ENCODE measurements at regions not wholly inside any gene's neighbourhood (a gene's known extent, or its start where the extent isn't known, plus 50 kb on each side); places are given as distances from the start of the nearest gene placed in this dataset.

- TF ChIP-seq CTCF (IDR thresholded peaks at IDR 0.05), result no peak
- no peak for TF ChIP-seq EZH2 (IDR thresholded peaks at IDR 0.05; ENCODE audit: borderline replicate concordance, insufficient read depth, low read depth, low read length, poor library complexity, severe bottlenecking)
- Histone ChIP-seq H3K27ac (ENCODE audit: low read length in 2 of 2) (no peak overlapping the region), H3K36me3 (replicated peaks in 1 of 2; ENCODE audit: control extremely low read depth in 1 of 2, control insufficient read depth in 1 of 2, extremely low read depth in 1 of 2, insufficient read depth in 2 of 2, low read length in 1 of 2) (no peaks in the 10 kb centered on the region), H3K79me2 (ENCODE audit: control insufficient read depth, insufficient read depth, low read length) (no peaks in the 10 kb centered on the region), H3K9me3 (ENCODE audit: control extremely low read depth in 1 of 3, control insufficient read depth in 2 of 3, insufficient read depth in 1 of 3, low read length in 2 of 3) (peaks cover 0 to 6% (median 0%) of the 10 kb centered on the region in 3 donors), H3K4me1 (ENCODE audit: control insufficient read depth in 2 of 2, insufficient read depth in 2 of 2, low read length in 2 of 2) (no peaks in the 10 kb centered on the region), H3K4me3 (ENCODE audit: control extremely low read depth in 1 of 5, extremely low read depth in 1 of 5, insufficient read depth in 1 of 5, low read depth in 2 of 5, low read length in 4 of 5) (no peak overlapping the region), H2AFZ (ENCODE audit: insufficient read depth, low read depth, low read length, poor library complexity, severe bottlenecking) (no peak overlapping the region), H3K9ac (ENCODE audit: low read length) (no peak overlapping the region), H3K4me2 (replicated peaks; ENCODE audit: low read depth, low read length, poor library complexity, severe bottlenecking) (no peak overlapping the region), H4K20me1 (ENCODE audit: control insufficient read depth, insufficient read depth, low read length, poor library complexity, severe bottlenecking) (no peaks in the 10 kb centered on the region), H3K27me3 (replicated peaks in 1 of 4; ENCODE audit: control extremely low read depth in 1 of 4, control insufficient read depth in 3 of 4, insufficient read depth in 4 of 4, low read length in 3 of 4) (no peaks in the 10 kb centered on the region)
- DNase-seq, result no peak
- Mint-ChIP-seq H3K9me3 (ENCODE audit: insufficient read depth) (peaks cover 2% of the 10 kb centered on the region), H3K4me3 (no peak overlapping the region), H3K4me1 (no peaks in the 10 kb centered on the region), H3K27ac (no peak overlapping the region), H3K27me3 (no peaks in the 10 kb centered on the region)
- no peak for ATAC-seq (ENCODE audit: low read depth)
- ChIA-PET POLR2A (no interaction called here), CTCF (no interaction called here)
- WGBS (ENCODE audit: insufficient coverage), result 92% methylated on average over 2 of the region's 3 CpGs
- intact Hi-C loops (cut with micrococcal nuclease), result no loop called here
Observed at GRCh38 chr5:153101235-153102180, 389.0 kb upstream of the GRIA1 start.

- H3K4me3 ChIP-seq (ENCODE audit: control extremely low read depth in 1 of 5, extremely low read depth in 1 of 5, insufficient read depth in 1 of 5, low read depth in 2 of 5, low read length in 4 of 5), result no peak overlapping the region
- H3K9me3 Mint-ChIP-seq (ENCODE audit: insufficient read depth), result no peaks in the 10 kb centered on the region
- no peaks in the 10 kb centered on the region for H3K36me3 ChIP-seq (replicated peaks in 1 of 2; ENCODE audit: control extremely low read depth in 1 of 2, control insufficient read depth in 1 of 2, extremely low read depth in 1 of 2, insufficient read depth in 2 of 2, low read length in 1 of 2)
- intact Hi-C loops (cut with micrococcal nuclease), result no loop called here
- no peaks in the 10 kb centered on the region for H3K79me2 ChIP-seq (ENCODE audit: control insufficient read depth, insufficient read depth, low read length)
- no peaks in the 10 kb centered on the region for H3K4me1 ChIP-seq (ENCODE audit: control insufficient read depth in 2 of 2, insufficient read depth in 2 of 2, low read length in 2 of 2)
- WGBS (ENCODE audit: insufficient coverage), result no CpG with 5 or more reads among the region's 1 CpG
- H3K9ac ChIP-seq (ENCODE audit: low read length), result no peak overlapping the region
- H3K27me3 ChIP-seq (replicated peaks in 1 of 4; ENCODE audit: control extremely low read depth in 1 of 4, control insufficient read depth in 3 of 4, insufficient read depth in 4 of 4, low read length in 3 of 4), result no peaks in the 10 kb centered on the region
- no peak overlapping the region for H3K4me3 Mint-ChIP-seq
- H2AFZ ChIP-seq (ENCODE audit: insufficient read depth, low read depth, low read length, poor library complexity, severe bottlenecking), result no peak overlapping the region
- no peak overlapping the region for H3K4me2 ChIP-seq (replicated peaks; ENCODE audit: low read depth, low read length, poor library complexity, severe bottlenecking)
- no peaks in the 10 kb centered on the region for H3K9me3 ChIP-seq (ENCODE audit: control extremely low read depth in 1 of 3, control insufficient read depth in 2 of 3, insufficient read depth in 1 of 3, low read length in 2 of 3)
- H3K27me3 Mint-ChIP-seq, result no peaks in the 10 kb centered on the region
- H4K20me1 ChIP-seq (ENCODE audit: control insufficient read depth, insufficient read depth, low read length, poor library complexity, severe bottlenecking), result no peaks in the 10 kb centered on the region
- DNase-seq (no peak), ATAC-seq (ENCODE audit: low read depth) (no peak)
- H3K27ac ChIP-seq (ENCODE audit: low read length in 2 of 2), result no peak overlapping the region
- H3K4me1 Mint-ChIP-seq, result no peaks in the 10 kb centered on the region
- TF ChIP-seq CTCF (IDR thresholded peaks at IDR 0.05) (no peak), EZH2 (IDR thresholded peaks at IDR 0.05; ENCODE audit: borderline replicate concordance, insufficient read depth, low read depth, low read length, poor library complexity, severe bottlenecking) (no peak)
- CTCF ChIA-PET, result no interaction called here
- POLR2A ChIA-PET, result no interaction called here
- H3K27ac Mint-ChIP-seq, result no peak overlapping the region
Observed at GRCh38 chr5:153116916-153117315, 373.6 kb upstream of the GRIA1 start.
